ENCODE measurements at regions not wholly inside any gene's neighbourhood (a gene's known extent, or its start where the extent isn't known, plus 50 kb on each side); places are given as distances from the start of the nearest gene placed in this dataset.

GRCh38 chr2:104420420-104420819 lies 433.5 kb upstream of the POU3F3 start:
- TF ChIP-seq, protein P1, sequence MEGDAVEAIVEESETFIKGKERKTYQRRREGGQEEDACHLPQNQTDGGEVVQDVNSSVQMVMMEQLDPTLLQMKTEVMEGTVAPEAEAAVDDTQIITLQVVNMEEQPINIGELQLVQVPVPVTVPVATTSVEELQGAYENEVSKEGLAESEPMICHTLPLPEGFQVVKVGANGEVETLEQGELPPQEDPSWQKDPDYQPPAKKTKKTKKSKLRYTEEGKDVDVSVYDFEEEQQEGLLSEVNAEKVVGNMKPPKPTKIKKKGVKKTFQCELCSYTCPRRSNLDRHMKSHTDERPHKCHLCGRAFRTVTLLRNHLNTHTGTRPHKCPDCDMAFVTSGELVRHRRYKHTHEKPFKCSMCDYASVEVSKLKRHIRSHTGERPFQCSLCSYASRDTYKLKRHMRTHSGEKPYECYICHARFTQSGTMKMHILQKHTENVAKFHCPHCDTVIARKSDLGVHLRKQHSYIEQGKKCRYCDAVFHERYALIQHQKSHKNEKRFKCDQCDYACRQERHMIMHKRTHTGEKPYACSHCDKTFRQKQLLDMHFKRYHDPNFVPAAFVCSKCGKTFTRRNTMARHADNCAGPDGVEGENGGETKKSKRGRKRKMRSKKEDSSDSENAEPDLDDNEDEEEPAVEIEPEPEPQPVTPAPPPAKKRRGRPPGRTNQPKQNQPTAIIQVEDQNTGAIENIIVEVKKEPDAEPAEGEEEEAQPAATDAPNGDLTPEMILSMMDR (IDR thresholded peaks at IDR 0.05; ENCODE audit: borderline replicate concordance, extremely low read depth, low read length, poor library complexity, severe bottlenecking), result no peak
- TF ChIP-seq EZH2 (IDR thresholded peaks at IDR 0.05; ENCODE audit: borderline replicate concordance, low read depth, low read length, severe bottlenecking), result no peak
